ENCODE measurements at regions not wholly inside any gene's neighbourhood (a gene's known extent, or its start where the extent isn't known, plus 50 kb on each side); places are given as distances from the start of the nearest gene placed in this dataset.

DNA sequence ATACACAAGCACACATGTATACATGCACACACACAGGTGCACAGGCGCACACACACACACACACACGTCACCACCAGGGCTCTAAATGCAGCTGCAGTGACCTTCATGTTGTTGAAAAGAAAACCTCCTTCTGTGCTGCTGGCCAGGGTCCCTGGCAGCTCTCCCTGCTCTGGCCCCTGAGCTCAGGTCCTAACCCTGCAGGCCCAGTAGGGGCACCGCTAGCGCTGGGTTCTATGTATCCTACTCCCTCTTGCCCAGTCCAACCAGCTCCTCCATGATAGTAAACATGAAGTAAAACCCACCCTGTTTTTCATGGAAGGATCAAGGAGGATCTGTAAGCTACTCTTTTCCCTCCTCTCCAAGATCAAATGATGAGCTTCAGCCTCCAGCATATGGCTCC lies 172.8 kb downstream of the RBFOX3 start:
- TF ChIP-seq, protein P1, sequence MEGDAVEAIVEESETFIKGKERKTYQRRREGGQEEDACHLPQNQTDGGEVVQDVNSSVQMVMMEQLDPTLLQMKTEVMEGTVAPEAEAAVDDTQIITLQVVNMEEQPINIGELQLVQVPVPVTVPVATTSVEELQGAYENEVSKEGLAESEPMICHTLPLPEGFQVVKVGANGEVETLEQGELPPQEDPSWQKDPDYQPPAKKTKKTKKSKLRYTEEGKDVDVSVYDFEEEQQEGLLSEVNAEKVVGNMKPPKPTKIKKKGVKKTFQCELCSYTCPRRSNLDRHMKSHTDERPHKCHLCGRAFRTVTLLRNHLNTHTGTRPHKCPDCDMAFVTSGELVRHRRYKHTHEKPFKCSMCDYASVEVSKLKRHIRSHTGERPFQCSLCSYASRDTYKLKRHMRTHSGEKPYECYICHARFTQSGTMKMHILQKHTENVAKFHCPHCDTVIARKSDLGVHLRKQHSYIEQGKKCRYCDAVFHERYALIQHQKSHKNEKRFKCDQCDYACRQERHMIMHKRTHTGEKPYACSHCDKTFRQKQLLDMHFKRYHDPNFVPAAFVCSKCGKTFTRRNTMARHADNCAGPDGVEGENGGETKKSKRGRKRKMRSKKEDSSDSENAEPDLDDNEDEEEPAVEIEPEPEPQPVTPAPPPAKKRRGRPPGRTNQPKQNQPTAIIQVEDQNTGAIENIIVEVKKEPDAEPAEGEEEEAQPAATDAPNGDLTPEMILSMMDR (IDR thresholded peaks at IDR 0.05), result no peak
- TF ChIP-seq POLR2AphosphoS5 (IDR thresholded peaks at IDR 0.05; ENCODE audit: low read depth, low read length), result no peak
- TF ChIP-seq, protein P2, sequence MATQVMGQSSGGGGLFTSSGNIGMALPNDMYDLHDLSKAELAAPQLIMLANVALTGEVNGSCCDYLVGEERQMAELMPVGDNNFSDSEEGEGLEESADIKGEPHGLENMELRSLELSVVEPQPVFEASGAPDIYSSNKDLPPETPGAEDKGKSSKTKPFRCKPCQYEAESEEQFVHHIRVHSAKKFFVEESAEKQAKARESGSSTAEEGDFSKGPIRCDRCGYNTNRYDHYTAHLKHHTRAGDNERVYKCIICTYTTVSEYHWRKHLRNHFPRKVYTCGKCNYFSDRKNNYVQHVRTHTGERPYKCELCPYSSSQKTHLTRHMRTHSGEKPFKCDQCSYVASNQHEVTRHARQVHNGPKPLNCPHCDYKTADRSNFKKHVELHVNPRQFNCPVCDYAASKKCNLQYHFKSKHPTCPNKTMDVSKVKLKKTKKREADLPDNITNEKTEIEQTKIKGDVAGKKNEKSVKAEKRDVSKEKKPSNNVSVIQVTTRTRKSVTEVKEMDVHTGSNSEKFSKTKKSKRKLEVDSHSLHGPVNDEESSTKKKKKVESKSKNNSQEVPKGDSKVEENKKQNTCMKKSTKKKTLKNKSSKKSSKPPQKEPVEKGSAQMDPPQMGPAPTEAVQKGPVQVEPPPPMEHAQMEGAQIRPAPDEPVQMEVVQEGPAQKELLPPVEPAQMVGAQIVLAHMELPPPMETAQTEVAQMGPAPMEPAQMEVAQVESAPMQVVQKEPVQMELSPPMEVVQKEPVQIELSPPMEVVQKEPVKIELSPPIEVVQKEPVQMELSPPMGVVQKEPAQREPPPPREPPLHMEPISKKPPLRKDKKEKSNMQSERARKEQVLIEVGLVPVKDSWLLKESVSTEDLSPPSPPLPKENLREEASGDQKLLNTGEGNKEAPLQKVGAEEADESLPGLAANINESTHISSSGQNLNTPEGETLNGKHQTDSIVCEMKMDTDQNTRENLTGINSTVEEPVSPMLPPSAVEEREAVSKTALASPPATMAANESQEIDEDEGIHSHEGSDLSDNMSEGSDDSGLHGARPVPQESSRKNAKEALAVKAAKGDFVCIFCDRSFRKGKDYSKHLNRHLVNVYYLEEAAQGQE (IDR thresholded peaks at IDR 0.05; ENCODE audit: insufficient read depth in 1 of 2, low read depth in 2 of 2, low read length in 1 of 2), result no peak
- no peak for TF ChIP-seq SIN3A (IDR thresholded peaks at IDR 0.05; ENCODE audit: borderline replicate concordance, insufficient read depth, low read depth, low read length)
